CD14-positive monocyte (primary cell): ENCODE measurements at regions not wholly inside any gene's neighbourhood (a gene's known extent, or its start where the extent isn't known, plus 50 kb on each side); places are given as distances from the start of the nearest gene placed in this dataset.
A peak's percentile ranks its signal among the peaks of the same experiment; 100 is the strongest.

ENCODE experiments used
- DNase-seq, 3 donors: peaks; one replicate each; pipeline ENCODE4 v3.0.0-alpha.2; 2011 to 2022
- H2AFZ ChIP-seq: 2 replicates; pipeline ENCODE4 v1.6.0; 2012; ENCODE audit warnings: mild to moderate bottlenecking, low read depth, low read length, inconsistent platforms; ENCODE audit not compliant: insufficient read depth, poor library complexity, severe bottlenecking
- H3K27ac ChIP-seq, 2 donors: 1 replicate in 1 of 2; 2 replicates in 1 of 2; pipeline ENCODE4 v1.5.1; 2012 to 2013; ENCODE audit warnings: low read length in 2 of 2, control low read depth in 1 of 2, inconsistent platforms in 1 of 2, low read depth in 1 of 2, mild to moderate bottlenecking in 1 of 2
- H3K27me3 ChIP-seq, 2 donors: one replicate each; pipeline versions ENCODE4 v1.6.0 to v1.6.1; 2011 to 2013; ENCODE audit warnings: low read length in 2 of 2; ENCODE audit not compliant: control insufficient read depth in 2 of 2, insufficient read depth in 2 of 2
- H3K36me3 ChIP-seq, 2 donors: replicated peaks in 1 of 2; 1 replicate in 1 of 2; 2 replicates in 1 of 2; pipeline versions ENCODE4 v1.5.1 to v1.6.1; 2012 to 2013; ENCODE audit warnings: low read length in 2 of 2, control low read depth in 1 of 2, inconsistent platforms in 1 of 2, mild to moderate bottlenecking in 1 of 2; ENCODE audit not compliant: insufficient read depth in 2 of 2, control insufficient read depth in 1 of 2
- H3K4me1 ChIP-seq, 2 donors: 1 replicate in 1 of 2; 2 replicates in 1 of 2; pipeline versions ENCODE4 v1.5.1 to v1.6.1; 2012 to 2013; ENCODE audit warnings: low read length in 2 of 2, control low read depth in 1 of 2, inconsistent platforms in 1 of 2, mild to moderate bottlenecking in 1 of 2, moderate library complexity in 1 of 2; ENCODE audit not compliant: insufficient read depth in 2 of 2, control insufficient read depth in 1 of 2
- H3K4me2 ChIP-seq: replicated peaks from 2 replicates; pipeline ENCODE3; 2012; ENCODE audit warnings: low read length, moderate library complexity, mild to moderate bottlenecking; ENCODE audit not compliant: poor library complexity, severe bottlenecking; ENCODE audit errors: extremely low read depth
- H3K4me3 ChIP-seq, 3 experiments: fragments of 200-600 bp in 1 of 3; sonication (generic) in 1 of 3; replicated peaks in 1 of 3; 1 replicate in 2 of 3; 2 replicates in 1 of 3; pipeline ENCODE4 v1.5.1; 2011 to 2013; ENCODE audit warnings: low read length in 3 of 3, mild to moderate bottlenecking in 3 of 3, control low read depth in 2 of 3, low read depth in 2 of 3, inconsistent platforms in 1 of 3, moderate library complexity in 1 of 3
- H3K79me2 ChIP-seq: 2 replicates; pipeline ENCODE4 v1.6.0; 2012; ENCODE audit warnings: mild to moderate bottlenecking, control low read depth, inconsistent platforms, low read length, moderate library complexity; ENCODE audit not compliant: insufficient read depth
- H3K9ac ChIP-seq: 2 replicates; pipeline ENCODE4 v1.6.0; 2017; ENCODE audit warnings: low read length, mild to moderate bottlenecking; ENCODE audit not compliant: insufficient read depth, poor library complexity, severe bottlenecking
- H3K9me3 ChIP-seq, 2 donors: replicated peaks in 1 of 2; 1 replicate in 1 of 2; 2 replicates in 1 of 2; pipeline versions ENCODE4 v1.5.1 to v1.6.1; 2012 to 2013; ENCODE audit warnings: low read length in 2 of 2, control low read depth in 1 of 2; ENCODE audit not compliant: control insufficient read depth in 1 of 2, insufficient read depth in 1 of 2
- H4K20me1 ChIP-seq: 2 replicates; pipeline ENCODE4 v1.6.0; 2012; ENCODE audit warnings: mild to moderate bottlenecking, low read length, control low read depth, moderate library complexity; ENCODE audit not compliant: insufficient read depth
- H3K27ac Mint-ChIP-seq, 7 donors: one replicate each; pipeline ENCODE4 v1.8.0; 2020; ENCODE audit warnings: mild to moderate bottlenecking in 7 of 7, mixed read lengths in 7 of 7, moderate library complexity in 6 of 7, inconsistent platforms in 2 of 7
- H3K27me3 Mint-ChIP-seq, 3 donors: one replicate each; pipeline ENCODE4 v1.8.0; 2021 to 2022; ENCODE audit warnings: low read depth in 3 of 3, mild to moderate bottlenecking in 3 of 3, mixed read lengths in 3 of 3, moderate library complexity in 3 of 3, inconsistent platforms in 1 of 3
- H3K36me3 Mint-ChIP-seq, 2 donors: one replicate each; pipeline ENCODE4 v1.8.0; 2020; ENCODE audit warnings: mixed read lengths in 2 of 2, inconsistent platforms in 1 of 2, mild to moderate bottlenecking in 1 of 2
- H3K4me1 Mint-ChIP-seq: one replicate; pipeline ENCODE4 v1.8.0; 2020; ENCODE audit warnings: mild to moderate bottlenecking, mixed read lengths
- H3K4me3 Mint-ChIP-seq, 2 donors: one replicate each; pipeline ENCODE4 v1.8.0; 2020; ENCODE audit warnings: mild to moderate bottlenecking in 2 of 2, mixed read lengths in 2 of 2, moderate library complexity in 1 of 2
- H3K9me3 Mint-ChIP-seq, 7 donors: one replicate each; pipeline ENCODE4 v1.8.0; 2020 to 2022; ENCODE audit warnings: mixed read lengths in 7 of 7, mild to moderate bottlenecking in 6 of 7, moderate library complexity in 6 of 7, inconsistent platforms in 2 of 7
- CTCF ChIP-seq: fragments of 200-600 bp; IDR thresholded peaks from one replicate; pipeline ENCODE4 v1.8.0; 2022; ENCODE audit warnings: antibody characterized with exemption, mild to moderate bottlenecking
- WGBS: methylation state at CpG from one replicate; pipeline ENCODE4 v1.1.5; 2013; ENCODE audit warnings: missing lambda C conversion rate; ENCODE audit not compliant: insufficient coverage; 5-methylcytosine and 5-hydroxymethylcytosine counted together
- intact Hi-C, 2 donors: fragments of 100-400 bp; cut with micrococcal nuclease; formaldehyde crosslinking; loops; one replicate each; pipeline versions ENCODE4 v1.15.0 to v1.15.1; 2023

DNA sequence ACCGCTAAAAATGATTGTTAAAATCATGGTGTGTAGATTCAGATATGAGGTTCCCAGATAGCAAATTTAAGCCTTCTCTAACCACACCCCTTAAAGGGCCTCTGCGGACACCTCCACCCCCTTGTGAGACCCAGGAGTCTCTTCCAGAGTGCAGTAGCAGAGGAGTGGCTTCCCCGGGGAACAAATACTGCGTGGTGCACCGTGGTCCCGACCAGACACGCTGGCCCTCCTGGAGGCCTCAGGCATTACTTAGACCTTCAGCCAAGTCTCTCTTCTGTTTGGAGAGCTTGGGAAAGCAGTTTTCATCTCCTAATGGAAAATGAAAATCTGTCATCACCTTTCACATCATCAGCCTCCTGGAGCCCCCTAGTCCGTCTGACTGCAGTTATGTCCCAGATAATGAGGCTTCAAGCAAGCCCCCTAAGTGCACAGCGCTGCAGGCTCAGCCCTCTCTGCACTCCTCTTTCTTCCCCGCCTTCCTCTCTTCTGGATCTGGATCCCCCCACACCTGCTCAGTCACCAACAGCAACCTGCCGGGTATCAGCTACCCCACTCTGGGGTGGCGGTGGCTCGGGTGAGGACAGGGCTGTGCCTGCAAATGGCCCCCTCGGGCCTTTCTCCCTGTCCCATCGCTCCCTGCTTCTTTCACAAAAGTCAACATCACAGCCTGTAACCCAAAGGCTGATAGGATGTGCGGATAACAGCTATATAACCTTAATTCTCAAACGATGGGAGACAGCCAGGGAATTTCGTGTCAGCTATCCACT, 58.8 kb upstream of the TAGAP start:
- no peaks in the 10 kb centered on the region for H3K36me3 ChIP-seq
- no peaks in the 10 kb centered on the region for H3K27me3 ChIP-seq
- DNase-seq, result no peak
- Mint-ChIP-seq H3K27me3 (no peaks in the 10 kb centered on the region), H3K27ac (peak overlapping the region in 5 of 7 donors; percentile 22 to 85 (median 77)), H3K9me3 (no peaks in the 10 kb centered on the region), H3K4me3 (no peak overlapping the region), H3K36me3 (peaks cover 15 to 22% of the 10 kb centered on the region in 2 donors), H3K4me1 (peaks cover 60% of the 10 kb centered on the region)
- H3K27ac ChIP-seq, result peak overlapping the region in 1 of 2 donors; percentile 18
- H2AFZ ChIP-seq, result peak overlapping the region; percentile 74
- WGBS, result 65% methylated on average over 13 of the region's 18 CpGs
- no peak overlapping the region for H3K4me3 ChIP-seq
- peaks cover 40 to 50% of the 10 kb centered on the region in 2 donors for H3K4me1 ChIP-seq
- H3K9ac ChIP-seq, result no peak overlapping the region
- intact Hi-C loops, result loop anchor here (2.0 to 5.0 kb wide), 5 partner anchors 41 to 95 kb away; partner anchors contain the start of gene TAGAP (in 1 of the 2)
- H3K4me2 ChIP-seq, result peak overlapping the region; percentile 10
- TF ChIP-seq CTCF, result no peak
- no peaks in the 10 kb centered on the region for H3K9me3 ChIP-seq
- H4K20me1 ChIP-seq, result no peaks in the 10 kb centered on the region
- no peaks in the 10 kb centered on the region for H3K79me2 ChIP-seq

DNA sequence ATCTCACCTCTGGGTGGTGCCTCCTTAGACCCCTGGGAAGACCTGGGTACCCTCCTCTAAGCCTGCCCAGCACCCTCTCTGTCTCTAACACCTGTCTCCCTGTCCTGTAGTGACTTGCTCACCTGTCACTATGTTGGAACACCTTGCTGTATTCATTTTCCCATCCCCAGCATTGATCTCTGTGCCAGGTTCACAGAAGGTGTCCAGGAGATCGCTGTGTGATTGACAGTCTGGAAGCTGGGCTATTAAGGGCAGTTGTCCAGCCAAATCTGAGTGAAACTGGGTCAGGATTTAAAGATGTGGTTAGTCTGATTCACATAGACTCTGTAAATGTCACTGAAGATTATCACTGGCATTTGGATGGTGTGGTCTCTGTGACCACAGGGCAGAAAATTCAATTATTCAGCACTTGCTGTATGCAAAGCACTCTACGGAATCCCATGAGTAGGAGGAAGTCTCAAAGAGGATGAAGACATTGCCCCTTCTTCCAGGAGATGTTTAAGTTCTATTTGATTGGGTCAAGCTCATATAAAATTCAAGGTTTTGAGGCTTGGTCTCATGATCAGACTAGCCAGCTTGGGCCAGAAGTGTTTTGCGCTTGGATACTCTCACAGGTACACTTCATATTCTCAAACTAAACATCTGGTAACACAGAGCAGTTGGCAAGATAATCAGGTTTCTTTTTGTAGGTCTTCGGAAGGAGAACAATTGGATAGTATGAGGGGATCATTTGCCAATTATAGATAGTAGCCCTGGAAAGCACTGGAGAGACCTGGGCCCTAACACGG, 57.8 kb upstream of the TAGAP start:
- Mint-ChIP-seq H3K9me3 (no peaks in the 10 kb centered on the region), H3K4me1 (peaks cover 57% of the 10 kb centered on the region), H3K36me3 (peaks cover 17 to 24% of the 10 kb centered on the region in 2 donors), H3K27ac (peak overlapping the region in 3 of 7 donors; percentile 7 to 83 (median 57)), H3K27me3 (no peaks in the 10 kb centered on the region), H3K4me3 (no peak overlapping the region)
- Histone ChIP-seq H3K27me3 (no peaks in the 10 kb centered on the region), H3K4me3 (no peak overlapping the region), H2AFZ (no peak overlapping the region), H3K4me1 (peaks cover 39 to 47% of the 10 kb centered on the region in 2 donors), H4K20me1 (no peaks in the 10 kb centered on the region), H3K79me2 (no peaks in the 10 kb centered on the region), H3K9me3 (no peaks in the 10 kb centered on the region), H3K27ac (no peak overlapping the region), H3K36me3 (no peaks in the 10 kb centered on the region), H3K4me2 (no peak overlapping the region), H3K9ac (no peak overlapping the region)
- DNase-seq, result no peak
- WGBS, result 96% methylated on average over 3 of the region's 5 CpGs
- no peak for TF ChIP-seq CTCF
- intact Hi-C loops, result loop anchor here (5.0 kb wide), 4 partner anchors 40 to 90 kb away; partner anchors contain the start of gene TAGAP (in 1 of the 2)
